HEK293 (cell line): ENCODE measurements at regions not wholly inside any gene's neighbourhood (a gene's known extent, or its start where the extent isn't known, plus 50 kb on each side); places are given as distances from the start of the nearest gene placed in this dataset.

Experiments
- CTCF ChIA-PET: fragments of 350-600 bp; formaldehyde crosslinking; extraction: SDS; loops from one replicate; lab custom pipeline; 2021; ENCODE audit warnings: antibody characterized with exemption; lab: Yijun Ruan, JAX
- POLR2A ChIA-PET: fragments of 300-600 bp; formaldehyde crosslinking; extraction: SDS; loops from one replicate; lab custom pipeline; 2020; ENCODE audit warnings: antibody characterized with exemption, inconsistent platforms; lab: Yijun Ruan, JAX
- H3K27ac ChIP-seq: fragments of 200-500 bp; sonication (Bioruptor generic); 2 replicates; pipeline ENCODE4 v1.5.1; 2014; ENCODE audit warnings: low read depth, low read length, control low read depth, inconsistent platforms; ENCODE audit errors: extremely low read depth
- H3K36me3 ChIP-seq, 2 experiments: fragments of 200-500 bp in 1 of 2; sonication (Bioruptor generic) in 1 of 2; 1 replicate in 1 of 2; 2 replicates in 1 of 2; pipeline ENCODE4 v1.5.1; 2014 to 2017; ENCODE audit warnings: inconsistent platforms in 2 of 2, low read length in 2 of 2; ENCODE audit not compliant: control insufficient read depth in 2 of 2, insufficient read depth in 1 of 2
- H3K4me1 ChIP-seq: fragments of 200-500 bp; sonication (Bioruptor generic); 2 replicates; pipeline ENCODE4 v1.5.1; 2014; ENCODE audit warnings: mild to moderate bottlenecking, low read length, inconsistent platforms; ENCODE audit not compliant: control insufficient read depth, insufficient read depth
- H3K4me3 ChIP-seq: 2 replicates; pipeline ENCODE4 v1.5.1; 2011; ENCODE audit warnings: low read depth, mild to moderate bottlenecking, control low read depth, low read length, moderate library complexity
- H3K9me3 ChIP-seq: fragments of 200-500 bp; sonication (Bioruptor generic); 2 replicates; pipeline ENCODE4 v1.5.1; 2014; ENCODE audit warnings: low read depth, low read length, inconsistent platforms; ENCODE audit not compliant: control insufficient read depth, insufficient read depth
- GFI1B ChIP-seq: fragments of 450-650 bp; formaldehyde crosslinking; IDR thresholded peaks from 2 replicates; pipeline ENCODE4 v1.5.1; 2016; ENCODE audit warnings: missing biosample characterization, missing genetic modification characterization
- KLF16 ChIP-seq: fragments of 450-650 bp; formaldehyde crosslinking; IDR thresholded peaks from 2 replicates; pipeline ENCODE4 v1.5.1; 2017; ENCODE audit warnings: missing biosample characterization, missing genetic modification characterization
- MEIS1 ChIP-seq: sonication (generic); formaldehyde crosslinking; IDR thresholded peaks from 2 replicates; pipeline ENCODE4 v1.8.1; 2022; ENCODE audit warnings: missing genetic modification reagents, mild to moderate bottlenecking, borderline replicate concordance
- MZF1 ChIP-seq: fragments of 450-650 bp; formaldehyde crosslinking; IDR thresholded peaks from 2 replicates; pipeline ENCODE4 v1.5.1; 2017; ENCODE audit warnings: missing biosample characterization, missing genetic modification characterization, borderline replicate concordance
- ZNF10 ChIP-seq: fragments of 450-650 bp; formaldehyde crosslinking; IDR thresholded peaks from 2 replicates; pipeline ENCODE4 v1.5.1; 2017; ENCODE audit warnings: missing biosample characterization, missing genetic modification characterization
- ZNF138 ChIP-seq: fragments of 450-650 bp; formaldehyde crosslinking; IDR thresholded peaks from 2 replicates; pipeline ENCODE4 v1.5.1; 2016; ENCODE audit warnings: missing biosample characterization, missing genetic modification characterization, borderline replicate concordance
- ZNF274 ChIP-seq, 2 experiments: fragments of 200-500 bp in 1 of 2; fragments of 450-650 bp in 1 of 2; sonication (Bioruptor generic) in 1 of 2; formaldehyde crosslinking in 1 of 2; IDR thresholded peaks; 2 replicates each; pipeline versions ENCODE4 v1.5.1 to v1.6.1; 2014 to 2016; ENCODE audit warnings: borderline replicate concordance in 1 of 2, inconsistent platforms in 1 of 2, low read length in 1 of 2, missing biosample characterization in 1 of 2, missing genetic modification characterization in 1 of 2
- ZNF280D ChIP-seq: fragments of 450-650 bp; formaldehyde crosslinking; IDR thresholded peaks from 2 replicates; pipeline ENCODE4 v1.5.1; 2016; ENCODE audit warnings: missing biosample characterization, missing genetic modification characterization
- ZNF302 ChIP-seq: fragments of 450-650 bp; formaldehyde crosslinking; IDR thresholded peaks from 2 replicates; pipeline ENCODE4 v1.5.1; 2016; ENCODE audit warnings: missing biosample characterization, missing genetic modification characterization, low read depth
- ZNF37A ChIP-seq: fragments of 450-650 bp; IDR thresholded peaks from 2 replicates; pipeline ENCODE4 v1.5.1; 2018; ENCODE audit warnings: missing biosample characterization, missing genetic modification characterization
- ZNF513 ChIP-seq: fragments of 450-650 bp; IDR thresholded peaks from 2 replicates; pipeline ENCODE4 v1.5.1; 2018; ENCODE audit warnings: missing biosample characterization, missing genetic modification characterization
- ZNF529 ChIP-seq: fragments of 450-650 bp; formaldehyde crosslinking; IDR thresholded peaks from 2 replicates; pipeline ENCODE4 v1.5.1; 2017; ENCODE audit warnings: missing genetic modification characterization, missing biosample characterization; ENCODE audit not compliant: insufficient replicate concordance
- ZNF548 ChIP-seq: fragments of 450-650 bp; formaldehyde crosslinking; IDR thresholded peaks from 2 replicates; pipeline ENCODE4 v1.5.1; 2016; ENCODE audit warnings: missing biosample characterization, missing genetic modification characterization
- ZNF558 ChIP-seq: fragments of 450-650 bp; formaldehyde crosslinking; IDR thresholded peaks from 2 replicates; pipeline ENCODE4 v1.5.1; 2016; ENCODE audit warnings: missing biosample characterization, missing genetic modification characterization
- ZNF585B ChIP-seq: fragments of 450-650 bp; formaldehyde crosslinking; IDR thresholded peaks from 2 replicates; pipeline ENCODE4 v1.5.1; 2016; ENCODE audit warnings: missing biosample characterization, missing genetic modification characterization
- ZNF626 ChIP-seq: fragments of 450-650 bp; sonication (Bioruptor Pico); formaldehyde crosslinking; IDR thresholded peaks from 2 replicates; pipeline ENCODE4 v1.5.1; 2018; ENCODE audit warnings: missing biosample characterization, missing genetic modification characterization, inconsistent platforms
- ZNF677 ChIP-seq: fragments of 450-650 bp; IDR thresholded peaks from 2 replicates; pipeline ENCODE4 v1.5.0; 2018; ENCODE audit warnings: missing biosample characterization, mild to moderate bottlenecking, missing genetic modification characterization, moderate library complexity
- ZNF692 ChIP-seq: fragments of 450-650 bp; formaldehyde crosslinking; IDR thresholded peaks from 2 replicates; pipeline ENCODE4 v1.5.1; 2016; ENCODE audit warnings: missing biosample characterization, missing genetic modification characterization
- ZNF76 ChIP-seq: fragments of 450-650 bp; formaldehyde crosslinking; IDR thresholded peaks from 2 replicates; pipeline ENCODE4; 2016; ENCODE audit warnings: low read depth, missing biosample characterization, missing genetic modification characterization, borderline replicate concordance
- TF ChIP-seq, protein P1 (sequence below): fragments of 450-650 bp; formaldehyde crosslinking; IDR thresholded peaks from 2 replicates; pipeline ENCODE4 v1.5.1; 2016; ENCODE audit warnings: missing biosample characterization, missing genetic modification characterization
- TF ChIP-seq, protein P2 (sequence below): fragments of 450-650 bp; formaldehyde crosslinking; IDR thresholded peaks from 2 replicates; pipeline ENCODE4 v1.5.1; 2016; ENCODE audit warnings: missing biosample characterization, missing genetic modification characterization
- TF ChIP-seq, protein P3 (sequence below): fragments of 450-650 bp; IDR thresholded peaks from 2 replicates; pipeline ENCODE4 v1.5.1; 2018; ENCODE audit warnings: missing biosample characterization, mild to moderate bottlenecking, missing genetic modification characterization

DNA sequence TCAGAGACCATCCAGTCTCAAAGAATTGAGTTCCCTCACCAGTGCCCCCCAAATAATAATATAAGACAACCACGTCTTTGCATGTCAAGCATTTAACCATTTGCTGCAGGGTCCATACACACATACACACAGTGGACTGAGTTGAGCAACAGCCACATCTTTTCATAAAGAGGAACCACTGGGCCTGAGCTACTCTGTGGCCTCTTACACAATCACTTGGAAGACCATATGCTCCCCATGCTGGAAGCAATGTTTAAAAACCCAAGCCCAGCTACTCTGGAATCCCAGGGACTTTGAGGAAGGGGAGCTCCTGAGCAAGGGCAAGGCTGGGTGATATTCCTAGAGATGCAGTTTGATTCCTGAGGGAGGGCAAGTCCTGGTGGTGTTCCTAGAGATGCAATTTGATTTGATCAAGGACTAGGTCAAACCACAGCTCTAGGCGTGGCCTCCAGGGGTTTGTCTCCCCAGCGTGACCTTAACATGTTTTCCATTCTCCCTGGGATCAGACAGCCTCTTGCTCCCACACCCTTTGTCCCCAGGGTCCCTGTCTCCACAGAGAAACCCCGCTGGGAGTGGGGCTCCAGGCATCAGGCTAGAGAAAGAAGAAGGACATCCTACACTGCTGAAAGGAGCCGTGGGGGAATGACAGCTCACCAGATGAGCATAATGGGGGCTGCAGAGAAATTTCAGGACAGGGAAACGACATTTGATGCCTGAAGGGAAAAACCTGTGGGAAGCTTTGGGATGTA lies 376.2 kb upstream of the MGMT start (continued):
- TF ChIP-seq ZNF302 (tag by site-specific recombination) (no peak), ZNF558 (tag by site-specific recombination) (no peak), MZF1 (no peak), ZNF76 (tag by site-specific recombination) (no peak), ZNF585B (tag by site-specific recombination) (no peak), ZNF692 (no peak), ZNF280D (tag by site-specific recombination) (no peak), ZNF513 (no peak)
- TF ChIP-seq, protein P1, sequence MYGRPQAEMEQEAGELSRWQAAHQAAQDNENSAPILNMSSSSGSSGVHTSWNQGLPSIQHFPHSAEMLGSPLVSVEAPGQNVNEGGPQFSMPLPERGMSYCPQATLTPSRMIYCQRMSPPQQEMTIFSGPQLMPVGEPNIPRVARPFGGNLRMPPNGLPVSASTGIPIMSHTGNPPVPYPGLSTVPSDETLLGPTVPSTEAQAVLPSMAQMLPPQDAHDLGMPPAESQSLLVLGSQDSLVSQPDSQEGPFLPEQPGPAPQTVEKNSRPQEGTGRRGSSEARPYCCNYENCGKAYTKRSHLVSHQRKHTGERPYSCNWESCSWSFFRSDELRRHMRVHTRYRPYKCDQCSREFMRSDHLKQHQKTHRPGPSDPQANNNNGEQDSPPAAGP (tag by site-specific recombination), result no peak

DNA sequence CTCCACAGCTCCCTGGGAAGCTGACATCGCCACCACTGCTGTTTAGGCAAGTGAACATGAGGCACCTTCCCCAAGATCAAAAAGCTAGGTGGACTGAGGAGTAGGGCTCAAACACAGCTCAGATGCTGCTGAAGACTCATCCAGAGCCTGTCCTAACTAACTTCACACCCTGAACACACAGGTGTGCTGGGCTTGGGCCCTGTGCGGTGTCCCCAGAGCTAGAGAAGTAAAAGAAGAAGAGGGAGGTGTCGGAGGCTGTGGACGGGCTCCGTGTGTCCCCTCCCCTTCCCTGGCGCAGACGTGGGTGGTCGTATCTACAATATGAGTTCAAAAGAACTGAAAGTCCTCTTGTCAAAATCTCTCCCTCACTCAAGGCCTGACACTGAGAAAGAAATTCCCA lies 373.4 kb upstream of the MGMT start:
- no peaks in the 10 kb centered on the region for H3K36me3 ChIP-seq
- no peak overlapping the region for H3K4me3 ChIP-seq
- no peak overlapping the region for H3K27ac ChIP-seq
- H3K9me3 ChIP-seq, result no peaks in the 10 kb centered on the region
- H3K4me1 ChIP-seq, result peaks cover 12% of the 10 kb centered on the region
- CTCF ChIA-PET, result no interaction called here
- POLR2A ChIA-PET, result no interaction called here
- TF ChIP-seq ZNF548 (tag by site-specific recombination), result no peak
- TF ChIP-seq ZNF274 (IDR thresholded peaks at IDR 0.05; ENCODE audit: low read length), result no peak
- TF ChIP-seq ZNF274 (tag by site-specific recombination; IDR thresholded peaks at IDR 0.05; ENCODE audit: borderline replicate concordance), result no peak
- no peak for TF ChIP-seq ZNF513
- no peak for TF ChIP-seq MEIS1
- no peak for TF ChIP-seq ZNF626 (tag by site-specific recombination)
- TF ChIP-seq ZNF677 (tag by site-specific recombination), result no peak
- no peak for TF ChIP-seq ZNF10 (tag by site-specific recombination)
- TF ChIP-seq ZNF37A (tag by site-specific recombination), result no peak
- TF ChIP-seq ZNF138, result no peak
- TF ChIP-seq, protein P2, sequence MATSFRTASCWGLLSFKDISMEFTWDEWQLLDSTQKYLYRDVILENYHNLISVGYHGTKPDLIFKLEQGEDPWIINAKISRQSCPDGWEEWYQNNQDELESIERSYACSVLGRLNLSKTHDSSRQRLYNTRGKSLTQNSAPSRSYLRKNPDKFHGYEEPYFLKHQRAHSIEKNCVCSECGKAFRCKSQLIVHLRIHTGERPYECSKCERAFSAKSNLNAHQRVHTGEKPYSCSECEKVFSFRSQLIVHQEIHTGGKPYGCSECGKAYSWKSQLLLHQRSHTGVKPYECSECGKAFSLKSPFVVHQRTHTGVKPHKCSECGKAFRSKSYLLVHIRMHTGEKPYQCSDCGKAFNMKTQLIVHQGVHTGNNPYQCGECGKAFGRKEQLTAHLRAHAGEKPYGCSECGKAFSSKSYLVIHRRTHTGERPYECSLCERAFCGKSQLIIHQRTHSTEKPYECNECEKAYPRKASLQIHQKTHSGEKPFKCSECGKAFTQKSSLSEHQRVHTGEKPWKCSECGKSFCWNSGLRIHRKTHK (tag by site-specific recombination), result no peak
- TF ChIP-seq, protein P1 (tag by site-specific recombination), result no peak
- no peak for TF ChIP-seq KLF16
- TF ChIP-seq, protein P3, sequence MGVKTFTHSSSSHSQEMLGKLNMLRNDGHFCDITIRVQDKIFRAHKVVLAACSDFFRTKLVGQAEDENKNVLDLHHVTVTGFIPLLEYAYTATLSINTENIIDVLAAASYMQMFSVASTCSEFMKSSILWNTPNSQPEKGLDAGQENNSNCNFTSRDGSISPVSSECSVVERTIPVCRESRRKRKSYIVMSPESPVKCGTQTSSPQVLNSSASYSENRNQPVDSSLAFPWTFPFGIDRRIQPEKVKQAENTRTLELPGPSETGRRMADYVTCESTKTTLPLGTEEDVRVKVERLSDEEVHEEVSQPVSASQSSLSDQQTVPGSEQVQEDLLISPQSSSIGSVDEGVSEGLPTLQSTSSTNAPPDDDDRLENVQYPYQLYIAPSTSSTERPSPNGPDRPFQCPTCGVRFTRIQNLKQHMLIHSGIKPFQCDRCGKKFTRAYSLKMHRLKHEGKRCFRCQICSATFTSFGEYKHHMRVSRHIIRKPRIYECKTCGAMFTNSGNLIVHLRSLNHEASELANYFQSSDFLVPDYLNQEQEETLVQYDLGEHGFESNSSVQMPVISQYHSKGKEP (tag by site-specific recombination), result no peak
- no peak for TF ChIP-seq GFI1B
- TF ChIP-seq ZNF529, result no peak
